GM12878 (cell line): ENCODE measurements at regions not wholly inside any gene's neighbourhood (a gene's known extent, or its start where the extent isn't known, plus 50 kb on each side); places are given as distances from the start of the nearest gene placed in this dataset.

Experiments used
- CBX3 ChIP-seq: fragments of 200-600 bp; sonication (generic); IDR thresholded peaks from 2 replicates; pipeline ENCODE4 v1.6.1; 2016; ENCODE audit warnings: low read depth, borderline replicate concordance
- CHD4 ChIP-seq: fragments of 200-600 bp; sonication (generic); IDR thresholded peaks from 2 replicates; pipeline ENCODE4 v1.6.1; 2016; ENCODE audit warnings: mild to moderate bottlenecking
- CREB1 ChIP-seq: IDR thresholded peaks from 2 replicates; pipeline ENCODE4 v1.6.1; 2012; ENCODE audit warnings: low read depth, mild to moderate bottlenecking, inconsistent platforms
- HDAC2 ChIP-seq: fragments of 200-600 bp; sonication (generic); IDR thresholded peaks from 2 replicates; pipeline ENCODE4 v1.6.1; 2017
- IRF5 ChIP-seq: fragments of 450-650 bp; IDR thresholded peaks from 2 replicates; pipeline ENCODE4 v1.6.1; 2017; ENCODE audit warnings: borderline replicate concordance
- KAT2A ChIP-seq: conservative IDR thresholded peaks from 2 replicates; pipeline ENCODE4 v1.6.1; 2011; ENCODE audit warnings: low read depth, low read length; ENCODE audit not compliant: control insufficient read depth
- MAX ChIP-seq: IDR thresholded peaks from 2 replicates; pipeline ENCODE4 v1.6.1; 2012; ENCODE audit warnings: low read depth, low read length, improper control_type of control experiment
- MEF2A ChIP-seq: IDR thresholded peaks from 2 replicates; pipeline ENCODE4 v1.6.1; 2011; ENCODE audit warnings: low read depth, mild to moderate bottlenecking, low read length, moderate library complexity; ENCODE audit not compliant: insufficient read depth
- NFXL1 ChIP-seq: fragments of 450-650 bp; IDR thresholded peaks from 2 replicates; pipeline ENCODE4 v1.6.1; 2017; ENCODE audit warnings: antibody characterized with exemption, mild to moderate bottlenecking, borderline replicate concordance
- PBX3 ChIP-seq: IDR thresholded peaks from 2 replicates; pipeline ENCODE4 v1.6.1; 2011; ENCODE audit warnings: mild to moderate bottlenecking, low read depth, low read length, moderate library complexity; ENCODE audit not compliant: insufficient replicate concordance
- POLR2AphosphoS2 ChIP-seq: IDR thresholded peaks from 2 replicates; pipeline ENCODE4 v1.6.1; 2011; ENCODE audit warnings: low read depth, mild to moderate bottlenecking, low read length, improper control_type of control experiment, moderate library complexity
- RAD21 ChIP-seq: IDR thresholded peaks from 2 replicates; pipeline ENCODE4 v1.6.1; 2011; ENCODE audit warnings: mild to moderate bottlenecking, low read depth, low read length, moderate library complexity; ENCODE audit not compliant: insufficient read depth
- SKIL ChIP-seq: fragments of 450-650 bp; IDR thresholded peaks from 2 replicates; pipeline ENCODE4 v1.6.1; 2017; ENCODE audit warnings: mild to moderate bottlenecking, low read depth, inconsistent platforms; ENCODE audit not compliant: poor library complexity, severe bottlenecking
- YBX1 ChIP-seq: fragments of 450-650 bp; IDR thresholded peaks from 2 replicates; pipeline ENCODE4 v1.6.1; 2016; ENCODE audit warnings: antibody characterized with exemption
- ZBED1 ChIP-seq: IDR thresholded peaks from 2 replicates; pipeline ENCODE4 v1.6.1; 2016; ENCODE audit warnings: borderline replicate concordance
- ZBTB11 ChIP-seq: fragments of 450-650 bp; formaldehyde crosslinking; IDR thresholded peaks from 2 replicates; pipeline ENCODE4 v1.5.0; 2022; ENCODE audit warnings: mild to moderate bottlenecking, missing genetic modification characterization
- ZNF592 ChIP-seq: fragments of 450-650 bp; IDR thresholded peaks from 2 replicates; pipeline ENCODE4 v1.6.1; 2017; ENCODE audit warnings: mild to moderate bottlenecking, moderate library complexity

GRCh38 chrX:131728295-131729145 is 184.6 kb downstream of the OR13H1 start (continued):
- no peak for TF ChIP-seq MAX
- peak; percentile 73 for TF ChIP-seq RAD21
- no peak for TF ChIP-seq SKIL
- TF ChIP-seq HDAC2 = no peak
- TF ChIP-seq CHD4 = no peak
- no peak for TF ChIP-seq PBX3
- no peak for TF ChIP-seq YBX1
- no peak for TF ChIP-seq MEF2A
- TF ChIP-seq POLR2AphosphoS2 = no peak
- TF ChIP-seq CBX3 = no peak
- no peak for TF ChIP-seq IRF5
- no peak for TF ChIP-seq ZBTB11
- TF ChIP-seq NFXL1 = no peak
- peak; percentile 51; the same call in 1 of the 2 replicates for TF ChIP-seq ZBED1
- peak; percentile 88 for TF ChIP-seq ZNF592
- no peak for TF ChIP-seq KAT2A
- TF ChIP-seq CREB1 = no peak
